SJCRH30 (cell line): ENCODE measurements at regions not wholly inside any gene's neighbourhood (a gene's known extent, or its start where the extent isn't known, plus 50 kb on each side); places are given as distances from the start of the nearest gene placed in this dataset.
A peak's percentile ranks its signal among the peaks of the same experiment; 100 is the strongest.

Experiments
- DNase-seq, 2 experiments: peaks; one replicate each; pipeline ENCODE4 v3.0.0-alpha.2; 2015 to 2020
- H3K27ac ChIP-seq: fragments of 250-450 bp; sonication (Bioruptor Pico); 2 replicates; pipeline ENCODE4 v1.5.1; 2020; ENCODE audit warnings: mild to moderate bottlenecking, moderate library complexity
- H3K27me3 ChIP-seq: fragments of 250-450 bp; sonication (Bioruptor Pico); 2 replicates; pipeline ENCODE4 v1.5.1; 2020; ENCODE audit warnings: mild to moderate bottlenecking, moderate library complexity
- H3K36me3 ChIP-seq: fragments of 250-450 bp; sonication (Bioruptor Pico); 2 replicates; pipeline ENCODE4 v1.5.1; 2020; ENCODE audit warnings: mild to moderate bottlenecking, moderate library complexity
- H3K4me1 ChIP-seq: fragments of 250-450 bp; sonication (Bioruptor Pico); 2 replicates; pipeline ENCODE4 v1.5.1; 2020; ENCODE audit warnings: mild to moderate bottlenecking, moderate library complexity
- H3K4me3 ChIP-seq: fragments of 250-450 bp; sonication (Bioruptor Pico); 2 replicates; pipeline ENCODE4 v1.5.1; 2020; ENCODE audit warnings: mild to moderate bottlenecking, moderate library complexity
- H3K9me3 ChIP-seq: fragments of 250-450 bp; sonication (Bioruptor Pico); replicated peaks from 2 replicates; pipeline ENCODE4 v1.5.1; 2020; ENCODE audit warnings: mild to moderate bottlenecking, moderate library complexity

- Histone ChIP-seq H3K9me3 (no peaks in the 10 kb centered on the region), H3K27ac (no peak overlapping the region), H3K4me1 (no peaks in the 10 kb centered on the region), H3K27me3 (no peaks in the 10 kb centered on the region), H3K4me3 (no peak overlapping the region), H3K36me3 (no peaks in the 10 kb centered on the region)
- no peak for DNase-seq
Measured at GRCh38 chr12:105841840-105842239, 296.9 kb downstream of the NUAK1 start.

GRCh38 chr12:105843561-105843960 is 295.2 kb downstream of the NUAK1 start:
- no peaks in the 10 kb centered on the region for H3K9me3 ChIP-seq
- H3K36me3 ChIP-seq: no peaks in the 10 kb centered on the region
- H3K27me3 ChIP-seq: no peaks in the 10 kb centered on the region
- no peak overlapping the region for H3K27ac ChIP-seq
- no peaks in the 10 kb centered on the region for H3K4me1 ChIP-seq
- DNase-seq: no peak
- no peak overlapping the region for H3K4me3 ChIP-seq

DNA sequence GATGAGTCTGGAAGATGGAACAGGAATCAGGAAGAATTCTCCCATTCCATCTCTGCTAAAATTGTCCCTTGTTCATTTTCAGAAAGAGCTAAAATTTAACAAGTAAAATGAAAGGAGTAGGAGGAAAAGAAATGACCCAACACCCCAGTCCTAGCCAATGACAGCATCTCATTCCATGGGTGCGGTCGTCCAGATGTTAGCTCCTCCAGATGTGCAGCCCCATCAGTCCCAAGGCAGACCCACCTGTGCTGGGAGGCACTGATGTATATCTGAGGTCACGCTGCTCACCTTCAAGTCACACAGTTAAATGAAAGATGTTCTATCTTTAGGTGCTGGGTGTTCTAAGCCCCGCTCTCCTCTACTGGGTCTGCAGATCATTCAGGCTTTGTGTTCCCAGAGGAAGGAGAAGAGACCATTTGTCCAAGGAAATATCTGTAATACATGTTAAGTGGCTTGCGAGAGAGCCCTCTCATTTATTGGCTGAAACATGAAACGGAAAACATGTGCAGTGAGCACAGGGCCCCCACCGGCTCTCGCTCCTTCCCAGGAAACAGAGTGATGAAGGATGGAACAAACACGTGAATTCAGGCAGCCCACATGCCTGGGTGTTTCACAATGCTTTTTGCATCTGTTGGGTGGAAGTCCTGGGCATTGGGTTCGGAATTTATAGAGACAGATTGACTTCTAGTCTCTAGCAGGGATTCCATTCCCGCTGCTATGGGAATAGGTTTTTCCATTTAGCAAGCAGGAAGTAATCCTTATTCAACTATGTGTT is 294.6 kb downstream of the NUAK1 start:
- Histone ChIP-seq H3K27me3 (no peaks in the 10 kb centered on the region), H3K9me3 (no peaks in the 10 kb centered on the region), H3K27ac (no peak overlapping the region), H3K4me1 (no peaks in the 10 kb centered on the region), H3K4me3 (no peak overlapping the region), H3K36me3 (no peaks in the 10 kb centered on the region)
- peak in 1 of 2 experiments; percentile 4 for DNase-seq

- Histone ChIP-seq H3K36me3 (no peaks in the 10 kb centered on the region), H3K27me3 (no peaks in the 10 kb centered on the region), H3K27ac (no peak overlapping the region), H3K9me3 (no peaks in the 10 kb centered on the region), H3K4me1 (no peaks in the 10 kb centered on the region), H3K4me3 (no peak overlapping the region)
- DNase-seq: no peak
Measured at GRCh38 chr12:105846331-105846730, 292.4 kb downstream of the NUAK1 start.

DNA sequence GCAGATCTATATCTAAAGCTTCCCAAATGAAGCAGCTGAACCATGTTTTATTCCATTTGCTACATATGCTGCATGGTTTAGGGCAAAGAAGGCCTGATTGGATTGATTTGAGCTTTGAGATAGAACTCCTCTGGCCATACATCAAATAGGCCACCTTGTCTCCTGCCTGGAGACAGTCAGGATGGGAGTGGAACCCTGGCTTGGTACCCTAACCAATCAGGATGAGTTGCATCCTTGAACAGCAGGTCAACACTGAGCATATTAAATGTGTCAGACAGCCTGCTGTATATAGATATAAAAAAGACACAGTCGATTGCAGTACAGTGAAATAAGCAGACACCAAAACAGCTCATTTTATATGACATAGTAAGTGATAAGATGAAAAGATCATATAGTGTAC is 291.7 kb downstream of the NUAK1 start:
- no peak overlapping the region for H3K27ac ChIP-seq
- no peaks in the 10 kb centered on the region for H3K9me3 ChIP-seq
- no peaks in the 10 kb centered on the region for H3K27me3 ChIP-seq
- H3K4me3 ChIP-seq: no peak overlapping the region
- H3K4me1 ChIP-seq: no peaks in the 10 kb centered on the region
- DNase-seq: no peak
- no peaks in the 10 kb centered on the region for H3K36me3 ChIP-seq

- Histone ChIP-seq H3K27me3 (no peaks in the 10 kb centered on the region), H3K4me1 (no peaks in the 10 kb centered on the region), H3K36me3 (no peaks in the 10 kb centered on the region), H3K4me3 (no peak overlapping the region), H3K9me3 (no peaks in the 10 kb centered on the region), H3K27ac (no peak overlapping the region)
- no peak for DNase-seq
Measured at GRCh38 chr12:105848286-105848685, 290.5 kb downstream of the NUAK1 start.

GRCh38 chr12:105850103-105850968 is 288.4 kb downstream of the NUAK1 start:
- no peaks in the 10 kb centered on the region for H3K9me3 ChIP-seq
- H3K4me3 ChIP-seq: no peak overlapping the region
- no peak for DNase-seq
- no peaks in the 10 kb centered on the region for H3K4me1 ChIP-seq
- H3K27me3 ChIP-seq: no peaks in the 10 kb centered on the region
- no peak overlapping the region for H3K27ac ChIP-seq
- H3K36me3 ChIP-seq: no peaks in the 10 kb centered on the region

DNA sequence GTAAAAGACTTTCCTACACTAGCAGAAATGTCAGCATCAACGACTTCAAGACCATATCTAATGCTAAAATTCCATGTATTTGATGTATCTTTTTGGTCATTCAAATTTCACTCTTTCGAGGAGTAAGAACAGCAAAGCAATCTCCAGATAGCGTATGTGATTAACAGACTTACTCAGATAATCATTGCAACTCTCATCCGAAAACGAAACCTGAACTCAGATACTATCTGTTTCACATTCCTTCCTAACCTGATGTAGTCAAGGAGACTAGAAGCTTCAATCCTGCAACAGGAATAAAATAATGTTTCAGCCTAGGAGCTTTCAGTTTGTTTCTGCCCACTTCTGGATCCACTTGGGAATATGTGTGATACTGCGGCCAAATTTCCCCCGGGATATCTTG is 286.3 kb downstream of the NUAK1 start:
- H3K4me1 ChIP-seq: no peaks in the 10 kb centered on the region
- H3K27me3 ChIP-seq: no peaks in the 10 kb centered on the region
- H3K4me3 ChIP-seq: no peak overlapping the region
- H3K27ac ChIP-seq: no peak overlapping the region
- DNase-seq: no peak
- no peaks in the 10 kb centered on the region for H3K36me3 ChIP-seq
- no peaks in the 10 kb centered on the region for H3K9me3 ChIP-seq

DNA sequence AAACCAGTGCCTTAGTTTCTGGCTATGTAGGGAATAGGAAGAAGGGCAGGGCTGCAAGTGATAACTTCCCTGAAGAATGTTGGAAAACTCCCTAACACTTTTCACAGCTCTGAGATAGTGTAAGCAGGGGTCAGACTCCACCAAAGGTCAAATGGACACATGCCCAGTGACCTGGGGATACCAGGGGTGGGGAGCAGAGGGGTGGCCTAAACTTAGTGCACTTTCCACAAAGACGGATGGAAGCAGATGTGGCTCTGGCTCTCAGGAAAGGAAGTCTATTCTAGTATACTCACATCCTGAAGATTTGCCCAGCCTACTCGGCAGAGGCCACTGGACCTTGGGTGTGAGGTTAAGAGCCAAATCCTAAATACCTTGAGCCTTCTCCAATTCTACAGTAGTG is 285.8 kb downstream of the NUAK1 start:
- Histone ChIP-seq H3K36me3 (no peaks in the 10 kb centered on the region), H3K27me3 (no peaks in the 10 kb centered on the region), H3K27ac (no peak overlapping the region), H3K4me1 (no peaks in the 10 kb centered on the region), H3K9me3 (no peaks in the 10 kb centered on the region), H3K4me3 (no peak overlapping the region)
- DNase-seq: peak in 1 of 2 experiments; percentile 4

- no peak overlapping the region for H3K4me3 ChIP-seq
- no peaks in the 10 kb centered on the region for H3K27me3 ChIP-seq
- H3K36me3 ChIP-seq: no peaks in the 10 kb centered on the region
- DNase-seq: no peak
- no peak overlapping the region for H3K27ac ChIP-seq
- no peaks in the 10 kb centered on the region for H3K9me3 ChIP-seq
- no peaks in the 10 kb centered on the region for H3K4me1 ChIP-seq
Measured at GRCh38 chr12:105854071-105854470, 284.7 kb downstream of the NUAK1 start.

DNA sequence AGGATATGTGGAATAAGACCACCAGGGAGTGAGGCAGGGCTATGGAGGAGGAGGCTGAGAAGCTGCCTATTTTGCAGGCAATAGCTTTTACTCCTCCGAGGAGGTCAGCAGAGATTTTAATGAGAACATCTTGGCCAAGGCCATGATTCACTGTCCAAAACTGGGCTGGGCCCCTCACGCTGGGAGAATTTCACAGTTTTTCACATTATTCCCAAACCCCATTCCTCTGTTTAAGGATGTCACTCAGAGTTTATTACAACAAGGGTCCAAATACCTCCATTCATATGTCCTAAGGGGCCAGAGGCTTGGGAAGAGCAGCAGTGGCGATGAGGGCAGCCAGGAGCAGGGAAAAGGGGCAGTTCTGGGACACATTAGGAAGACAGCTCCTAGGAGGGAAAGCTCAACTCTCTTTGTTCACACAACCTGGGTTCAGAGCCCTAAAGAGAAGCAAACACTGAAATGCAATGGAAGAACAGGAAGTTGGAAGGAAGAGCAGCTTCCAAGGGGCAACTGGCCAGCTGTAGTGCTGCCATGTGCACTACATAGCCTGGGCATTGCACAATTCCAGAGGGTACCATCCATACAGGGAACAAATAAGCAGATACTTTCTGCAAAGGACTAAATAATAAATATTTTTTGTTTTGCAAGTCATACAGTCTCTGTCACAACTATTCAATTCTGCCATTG is 283.2 kb downstream of the NUAK1 start:
- no peak overlapping the region for H3K27ac ChIP-seq
- H3K4me3 ChIP-seq: no peak overlapping the region
- no peaks in the 10 kb centered on the region for H3K4me1 ChIP-seq
- no peaks in the 10 kb centered on the region for H3K27me3 ChIP-seq
- no peaks in the 10 kb centered on the region for H3K36me3 ChIP-seq
- DNase-seq: no peak
- no peaks in the 10 kb centered on the region for H3K9me3 ChIP-seq

- no peaks in the 10 kb centered on the region for H3K27me3 ChIP-seq
- no peaks in the 10 kb centered on the region for H3K4me1 ChIP-seq
- no peaks in the 10 kb centered on the region for H3K9me3 ChIP-seq
- no peak for DNase-seq
- H3K27ac ChIP-seq: no peak overlapping the region
- H3K36me3 ChIP-seq: no peaks in the 10 kb centered on the region
- no peak overlapping the region for H3K4me3 ChIP-seq
Measured at GRCh38 chr12:105856048-105856405, 282.7 kb downstream of the NUAK1 start.

DNA sequence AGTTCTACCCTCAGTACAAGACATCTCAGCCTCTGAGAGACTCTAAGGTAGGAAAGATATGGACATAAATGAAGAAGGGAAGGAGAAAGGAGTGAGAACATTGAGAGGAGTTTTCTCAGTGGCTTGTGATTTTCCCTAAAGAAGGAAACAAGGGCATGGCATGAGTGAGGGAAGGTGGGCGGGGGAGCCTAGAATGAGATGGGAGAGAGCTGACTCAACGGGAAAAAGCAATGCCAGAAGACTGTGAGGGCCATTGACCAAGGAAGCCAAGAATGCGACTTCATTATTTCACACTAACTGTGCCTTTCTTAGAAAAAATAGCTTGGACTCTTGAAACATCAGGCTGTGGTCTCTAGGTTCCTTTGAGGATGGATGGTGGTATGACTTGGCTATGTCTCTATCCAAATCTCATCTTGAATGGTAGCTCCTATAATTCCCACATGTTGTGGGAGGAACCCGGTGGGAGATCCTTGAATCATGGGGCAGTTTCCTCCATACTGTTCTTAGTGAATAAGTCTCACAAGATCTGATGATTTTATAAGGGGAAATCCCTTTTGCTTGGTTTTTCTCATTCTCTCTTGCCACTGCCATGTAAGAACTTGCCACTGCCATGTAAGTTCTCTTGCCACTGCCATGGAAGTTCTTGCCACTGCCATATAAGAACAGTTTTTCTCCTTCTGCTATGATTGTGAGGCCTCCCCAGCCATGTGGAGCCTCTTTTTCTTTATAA is 279.6 kb downstream of the NUAK1 start:
- Histone ChIP-seq H3K4me1 (no peaks in the 10 kb centered on the region), H3K27me3 (no peaks in the 10 kb centered on the region), H3K36me3 (no peaks in the 10 kb centered on the region), H3K9me3 (no peaks in the 10 kb centered on the region), H3K27ac (no peak overlapping the region), H3K4me3 (no peak overlapping the region)
- no peak for DNase-seq

- DNase-seq: no peak
- Histone ChIP-seq H3K36me3 (no peaks in the 10 kb centered on the region), H3K9me3 (no peaks in the 10 kb centered on the region), H3K27me3 (no peaks in the 10 kb centered on the region), H3K4me1 (no peaks in the 10 kb centered on the region), H3K27ac (no peak overlapping the region), H3K4me3 (no peak overlapping the region)
Measured at GRCh38 chr12:105860561-105861207, 278.1 kb downstream of the NUAK1 start.
